ENCODE measurements at regions not wholly inside any gene's neighbourhood (a gene's known extent, or its start where the extent isn't known, plus 50 kb on each side); places are given as distances from the start of the nearest gene placed in this dataset.
A peak's percentile ranks its signal among the peaks of the same experiment; 100 is the strongest.

GRCh38 chr2:81196933-81197628, 892.5 kb upstream of the LRRTM1 start:
- DNase-seq (ENCODE audit: low spot score) = no peak

DNA sequence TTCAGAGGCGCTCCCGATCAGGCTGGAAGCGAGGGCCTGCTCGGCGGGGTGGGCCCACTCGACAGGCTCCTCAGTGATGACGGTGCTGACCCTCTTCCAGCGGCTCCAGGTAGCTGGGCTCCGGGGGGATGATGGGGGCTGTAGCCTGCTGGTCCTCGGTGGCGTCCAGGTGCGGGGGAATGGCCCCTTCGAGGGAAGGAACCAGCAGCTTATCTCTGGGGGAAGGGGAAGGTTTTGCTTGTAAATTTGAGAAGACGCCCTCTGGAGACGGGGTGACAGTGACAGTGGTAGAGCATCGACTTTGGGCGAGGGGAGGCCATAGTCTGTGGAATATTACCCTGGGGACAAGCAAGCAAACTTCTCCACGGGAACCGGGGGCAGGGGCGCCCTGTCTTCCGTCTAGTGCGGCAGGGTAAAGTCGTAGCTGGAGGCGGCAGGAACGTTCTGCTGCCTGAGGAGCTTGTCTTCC, 891.9 kb upstream of the LRRTM1 start:
- no peak for DNase-seq (ENCODE audit: low spot score)

- no peak for DNase-seq (ENCODE audit: low spot score)
Observed at GRCh38 chr2:81195774-81196382, 891.3 kb upstream of the LRRTM1 start.

GRCh38 chr2:81195017-81195773, 890.6 kb upstream of the LRRTM1 start:
- DNase-seq (ENCODE audit: low spot score) = no peak

DNA sequence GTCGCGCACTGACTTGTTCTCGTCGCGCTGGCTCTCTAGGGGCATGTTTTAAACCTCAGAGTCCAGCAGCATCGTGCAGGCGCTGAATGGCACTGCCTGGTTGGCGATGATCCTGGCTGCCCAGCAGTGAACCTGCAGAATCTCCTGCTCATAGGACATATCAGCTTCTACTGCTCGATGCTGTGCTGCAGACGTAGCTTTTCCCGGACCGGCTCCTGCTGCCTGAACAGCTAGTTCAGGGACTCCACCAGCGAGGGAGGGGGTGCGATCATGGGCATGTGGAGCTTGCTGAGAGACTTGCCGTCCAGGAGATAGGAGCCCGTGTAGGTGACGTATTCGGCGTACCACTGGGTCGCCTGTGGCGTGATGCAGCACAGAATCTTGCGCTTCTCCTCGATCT, 890.0 kb upstream of the LRRTM1 start:
- no peak for DNase-seq (ENCODE audit: low spot score)

DNA sequence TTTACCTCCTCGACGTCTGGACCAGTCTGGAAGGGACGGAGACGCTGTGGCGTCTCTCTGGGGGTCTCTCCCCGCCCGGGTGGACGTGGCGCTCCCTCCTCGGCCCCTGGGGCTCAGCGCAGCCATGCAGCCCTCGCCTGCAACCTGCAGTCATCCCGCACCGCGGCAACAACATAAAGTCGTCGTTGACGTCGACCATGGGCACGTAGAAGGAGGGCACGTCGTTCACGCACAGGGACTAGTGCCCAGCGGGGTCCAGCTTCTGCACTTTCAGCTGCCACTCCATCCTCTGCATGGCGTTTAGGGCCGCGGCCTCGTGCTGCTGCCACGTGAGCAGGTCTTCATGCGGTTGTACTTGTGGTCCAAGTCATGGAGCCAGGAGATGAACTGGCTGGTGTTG, 889.6 kb upstream of the LRRTM1 start:
- DNase-seq (ENCODE audit: low spot score) = no peak

DNA sequence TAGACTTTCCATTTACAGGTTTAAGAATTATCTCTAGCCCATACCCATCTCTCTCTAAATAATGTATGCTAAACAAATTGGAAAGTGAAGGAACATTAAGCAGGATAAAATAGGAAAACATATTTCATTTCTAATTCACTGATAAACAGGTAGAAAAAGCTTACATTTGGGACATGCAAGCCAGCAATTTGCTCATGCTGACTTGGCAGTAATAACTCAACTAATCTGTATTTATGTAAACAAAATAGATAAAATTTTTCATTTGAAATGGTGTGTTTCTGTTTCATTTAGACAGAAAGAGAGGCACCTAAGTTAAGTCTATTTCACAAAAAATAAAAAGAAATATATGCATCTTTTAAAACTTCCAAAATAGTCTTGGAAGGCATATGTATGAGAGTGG, 877.3 kb upstream of the LRRTM1 start:
- DNase-seq (ENCODE audit: low spot score) = no peak

DNA sequence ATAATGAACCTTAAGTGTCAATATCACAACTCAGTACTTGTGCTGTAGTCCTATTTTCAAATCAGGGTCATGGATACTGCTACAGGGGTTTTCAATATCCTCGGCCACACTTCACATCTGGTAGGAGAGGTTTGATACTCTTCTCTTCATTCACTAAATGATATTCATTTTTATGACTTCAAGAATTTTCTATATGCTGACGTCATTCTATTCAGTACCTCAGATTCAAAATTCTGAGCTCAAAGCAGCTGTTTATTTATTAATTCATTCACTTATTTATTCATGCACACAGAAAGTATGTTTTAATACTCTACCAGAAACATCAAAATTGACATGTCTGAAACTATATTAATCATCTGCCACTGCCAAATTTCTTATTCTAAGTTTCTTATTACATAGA, 866.9 kb upstream of the LRRTM1 start:
- DNase-seq (ENCODE audit: low spot score) = no peak

- DNase-seq (ENCODE audit: low spot score) = no peak
Observed at GRCh38 chr2:81163583-81163982, 859.0 kb upstream of the LRRTM1 start.

DNA sequence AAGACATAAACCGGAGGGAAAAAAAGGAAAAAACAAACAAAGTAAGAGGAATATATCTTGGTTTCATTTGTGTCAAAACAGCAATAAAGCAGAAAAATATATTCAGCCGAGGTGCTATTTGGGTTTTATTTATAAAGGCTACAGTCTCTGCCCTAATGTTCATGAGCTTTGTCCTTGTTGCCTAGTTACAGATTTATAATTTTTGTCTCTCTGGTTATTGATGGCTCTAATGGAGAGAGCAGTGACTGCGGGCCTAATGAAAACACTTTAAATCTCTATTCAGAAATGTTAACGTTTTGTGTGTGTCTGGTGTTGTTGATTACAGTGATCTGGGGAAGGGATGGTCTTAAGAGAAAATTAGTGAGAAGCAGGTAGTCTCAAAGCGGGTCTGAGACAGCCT, 854.0 kb upstream of the LRRTM1 start:
- DNase-seq (ENCODE audit: low spot score) = no peak

GRCh38 chr2:81148323-81148722, 843.8 kb upstream of the LRRTM1 start:
- DNase-seq (ENCODE audit: low spot score) = no peak

GRCh38 chr2:81136296-81136695, 831.7 kb upstream of the LRRTM1 start:
- DNase-seq (ENCODE audit: low spot score) = no peak

- no peak for DNase-seq (ENCODE audit: low spot score)
Observed at GRCh38 chr2:81097361-81097760, 792.8 kb upstream of the LRRTM1 start.

- DNase-seq (ENCODE audit: low spot score) = no peak
Observed at GRCh38 chr2:81093031-81093430, 788.5 kb upstream of the LRRTM1 start.

DNA sequence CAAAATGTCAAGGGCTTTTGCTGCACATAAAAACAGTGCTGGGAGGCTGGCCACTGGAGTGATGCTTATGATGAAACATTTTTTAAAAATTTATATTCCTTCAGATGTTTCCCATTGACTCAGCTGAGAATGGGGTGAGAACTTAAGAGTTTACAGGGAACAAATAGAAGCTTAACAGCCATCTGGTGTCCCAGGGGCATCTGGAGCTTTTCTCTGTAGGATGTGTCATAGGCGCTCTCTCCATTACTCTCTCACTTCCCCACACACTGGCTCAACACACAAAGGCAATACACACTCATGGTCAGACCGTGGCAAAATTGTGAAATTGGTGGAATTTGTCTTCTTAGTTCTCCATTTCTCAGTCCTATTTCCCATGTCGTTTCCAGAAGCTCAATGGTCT, 783.1 kb upstream of the LRRTM1 start:
- DNase-seq (ENCODE audit: low spot score) = no peak

DNA sequence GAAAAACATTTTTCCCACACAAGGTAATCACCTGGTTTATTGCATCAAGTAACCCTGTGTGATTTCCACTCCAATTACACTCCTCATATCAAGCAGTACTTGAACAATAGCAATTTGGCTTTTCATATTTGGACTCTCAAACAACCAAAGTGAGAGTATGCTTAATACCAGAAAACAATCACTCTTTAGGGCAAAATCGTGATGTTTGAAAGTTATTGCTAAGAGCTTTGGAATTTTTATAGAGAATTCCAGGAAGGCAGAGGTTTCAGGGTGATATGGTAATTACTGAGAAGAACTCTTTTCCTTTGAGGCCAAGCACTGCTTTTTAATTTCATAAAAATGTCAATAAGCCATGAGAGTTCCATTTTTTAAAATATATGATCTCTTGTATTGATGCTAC, 779.5 kb upstream of the LRRTM1 start:
- no peak for DNase-seq (ENCODE audit: low spot score)

DNA sequence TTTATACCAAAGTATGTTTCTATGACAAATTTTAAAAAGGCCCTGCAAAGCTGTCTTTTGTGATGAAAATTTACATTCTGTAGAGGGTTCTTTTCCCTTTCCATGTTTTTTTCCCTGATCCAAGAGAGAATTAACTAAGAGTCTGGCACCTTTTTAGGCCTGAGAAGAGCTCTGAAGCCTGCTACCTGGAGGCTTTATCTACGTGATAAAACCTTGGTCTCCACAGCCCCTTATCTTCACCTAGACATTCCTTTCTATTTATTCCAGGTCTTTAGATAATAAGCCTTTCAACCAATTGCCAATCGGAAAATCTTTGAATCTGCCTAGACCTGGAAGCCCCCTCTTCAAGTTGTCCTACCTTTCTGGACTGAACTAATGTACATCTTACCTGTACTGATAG, 774.1 kb upstream of the LRRTM1 start:
- DNase-seq (ENCODE audit: low spot score) = no peak

DNA sequence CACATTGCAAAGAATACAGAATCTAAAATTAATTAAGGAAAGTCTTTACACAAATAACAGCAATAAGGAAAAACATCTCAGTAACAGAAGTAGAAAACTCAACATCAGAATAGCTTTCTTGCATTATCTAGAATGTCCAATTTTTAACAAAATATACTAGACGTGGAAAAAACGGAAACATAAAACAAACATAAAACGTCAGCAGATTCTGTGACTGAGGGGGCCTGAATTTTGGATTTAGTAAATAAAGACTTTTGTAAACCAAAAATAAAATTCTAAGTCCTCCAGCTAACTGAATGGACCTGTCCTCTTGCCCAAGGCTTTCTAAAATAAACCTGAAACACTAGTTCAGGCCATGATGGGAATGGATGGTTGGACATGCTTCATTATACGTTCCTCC, 773.5 kb upstream of the LRRTM1 start:
- DNase-seq (ENCODE audit: low spot score) = no peak

- DNase-seq (ENCODE audit: low spot score) = no peak
Observed at GRCh38 chr2:81077396-81077795, 772.8 kb upstream of the LRRTM1 start.

- DNase-seq (ENCODE audit: low spot score) = no peak
Observed at GRCh38 chr2:81073412-81073811, 768.9 kb upstream of the LRRTM1 start.

- no peak for DNase-seq (ENCODE audit: low spot score)
Observed at GRCh38 chr2:81068144-81068543, 763.6 kb upstream of the LRRTM1 start.

- DNase-seq (ENCODE audit: low spot score) = no peak
Observed at GRCh38 chr2:81061016-81061415, 756.5 kb upstream of the LRRTM1 start.

- DNase-seq (ENCODE audit: low spot score) = peak; percentile 2
Observed at GRCh38 chr2:81050580-81051095, 746.1 kb upstream of the LRRTM1 start.
